ENCODE measurements at regions not wholly inside any gene's neighbourhood (a gene's known extent, or its start where the extent isn't known, plus 50 kb on each side); places are given as distances from the start of the nearest gene placed in this dataset.

DNA sequence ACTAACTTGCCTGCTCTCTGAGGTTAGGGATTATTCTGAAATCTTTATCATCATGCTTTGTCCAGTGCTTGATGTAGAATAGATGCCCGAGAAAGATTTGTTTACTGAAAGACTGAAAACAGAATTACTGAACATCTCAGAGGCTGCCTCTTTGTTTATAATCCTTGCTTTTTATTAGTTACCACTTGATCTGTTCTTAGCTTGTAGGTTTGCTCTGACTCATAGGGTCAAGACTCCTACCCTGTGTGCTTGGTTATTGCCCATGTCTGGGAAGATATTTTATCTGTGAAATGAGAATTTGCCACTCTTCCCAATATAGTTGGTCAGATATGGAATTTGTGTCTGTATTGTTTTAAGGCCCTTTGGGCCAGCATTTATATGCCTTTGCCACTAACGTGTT lies 675.3 kb downstream of the DIAPH3 start (continued):
- TF ChIP-seq, protein P1, sequence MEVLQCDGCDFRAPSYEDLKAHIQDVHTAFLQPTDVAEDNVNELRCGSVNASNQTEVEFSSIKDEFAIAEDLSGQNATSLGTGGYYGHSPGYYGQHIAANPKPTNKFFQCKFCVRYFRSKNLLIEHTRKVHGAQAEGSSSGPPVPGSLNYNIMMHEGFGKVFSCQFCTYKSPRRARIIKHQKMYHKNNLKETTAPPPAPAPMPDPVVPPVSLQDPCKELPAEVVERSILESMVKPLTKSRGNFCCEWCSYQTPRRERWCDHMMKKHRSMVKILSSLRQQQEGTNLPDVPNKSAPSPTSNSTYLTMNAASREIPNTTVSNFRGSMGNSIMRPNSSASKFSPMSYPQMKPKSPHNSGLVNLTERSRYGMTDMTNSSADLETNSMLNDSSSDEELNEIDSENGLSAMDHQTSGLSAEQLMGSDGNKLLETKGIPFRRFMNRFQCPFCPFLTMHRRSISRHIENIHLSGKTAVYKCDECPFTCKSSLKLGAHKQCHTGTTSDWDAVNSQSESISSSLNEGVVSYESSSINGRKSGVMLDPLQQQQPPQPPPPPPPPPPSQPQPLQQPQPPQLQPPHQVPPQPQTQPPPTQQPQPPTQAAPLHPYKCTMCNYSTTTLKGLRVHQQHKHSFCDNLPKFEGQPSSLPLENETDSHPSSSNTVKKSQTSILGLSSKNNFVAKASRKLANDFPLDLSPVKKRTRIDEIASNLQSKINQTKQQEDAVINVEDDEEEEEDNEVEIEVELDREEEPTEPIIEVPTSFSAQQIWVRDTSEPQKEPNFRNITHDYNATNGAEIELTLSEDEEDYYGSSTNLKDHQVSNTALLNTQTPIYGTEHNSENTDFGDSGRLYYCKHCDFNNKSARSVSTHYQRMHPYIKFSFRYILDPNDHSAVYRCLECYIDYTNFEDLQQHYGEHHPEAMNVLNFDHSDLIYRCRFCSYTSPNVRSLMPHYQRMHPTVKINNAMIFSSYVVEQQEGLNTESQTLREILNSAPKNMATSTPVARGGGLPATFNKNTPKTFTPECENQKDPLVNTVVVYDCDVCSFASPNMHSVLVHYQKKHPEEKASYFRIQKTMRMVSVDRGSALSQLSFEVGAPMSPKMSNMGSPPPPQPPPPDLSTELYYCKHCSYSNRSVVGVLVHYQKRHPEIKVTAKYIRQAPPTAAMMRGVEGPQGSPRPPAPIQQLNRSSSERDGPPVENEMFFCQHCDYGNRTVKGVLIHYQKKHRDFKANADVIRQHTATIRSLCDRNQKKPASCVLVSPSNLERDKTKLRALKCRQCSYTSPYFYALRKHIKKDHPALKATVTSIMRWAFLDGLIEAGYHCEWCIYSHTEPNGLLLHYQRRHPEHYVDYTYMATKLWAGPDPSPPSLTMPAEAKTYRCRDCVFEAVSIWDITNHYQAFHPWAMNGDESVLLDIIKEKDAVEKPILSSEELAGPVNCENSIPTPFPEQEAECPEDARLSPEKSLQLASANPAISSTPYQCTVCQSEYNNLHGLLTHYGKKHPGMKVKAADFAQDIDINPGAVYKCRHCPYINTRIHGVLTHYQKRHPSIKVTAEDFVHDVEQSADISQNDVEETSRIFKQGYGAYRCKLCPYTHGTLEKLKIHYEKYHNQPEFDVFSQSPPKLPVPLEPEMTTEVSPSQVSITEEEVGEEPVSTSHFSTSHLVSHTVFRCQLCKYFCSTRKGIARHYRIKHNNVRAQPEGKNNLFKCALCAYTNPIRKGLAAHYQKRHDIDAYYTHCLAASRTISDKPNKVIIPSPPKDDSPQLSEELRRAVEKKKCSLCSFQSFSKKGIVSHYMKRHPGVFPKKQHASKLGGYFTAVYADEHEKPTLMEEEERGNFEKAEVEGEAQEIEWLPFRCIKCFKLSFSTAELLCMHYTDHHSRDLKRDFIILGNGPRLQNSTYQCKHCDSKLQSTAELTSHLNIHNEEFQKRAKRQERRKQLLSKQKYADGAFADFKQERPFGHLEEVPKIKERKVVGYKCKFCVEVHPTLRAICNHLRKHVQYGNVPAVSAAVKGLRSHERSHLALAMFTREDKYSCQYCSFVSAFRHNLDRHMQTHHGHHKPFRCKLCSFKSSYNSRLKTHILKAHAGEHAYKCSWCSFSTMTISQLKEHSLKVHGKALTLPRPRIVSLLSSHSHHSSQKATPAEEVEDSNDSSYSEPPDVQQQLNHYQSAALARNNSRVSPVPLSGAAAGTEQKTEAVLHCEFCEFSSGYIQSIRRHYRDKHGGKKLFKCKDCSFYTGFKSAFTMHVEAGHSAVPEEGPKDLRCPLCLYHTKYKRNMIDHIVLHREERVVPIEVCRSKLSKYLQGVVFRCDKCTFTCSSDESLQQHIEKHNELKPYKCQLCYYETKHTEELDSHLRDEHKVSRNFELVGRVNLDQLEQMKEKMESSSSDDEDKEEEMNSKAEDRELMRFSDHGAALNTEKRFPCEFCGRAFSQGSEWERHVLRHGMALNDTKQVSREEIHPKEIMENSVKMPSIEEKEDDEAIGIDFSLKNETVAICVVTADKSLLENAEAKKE (CRISPR knock-in tag; IDR thresholded peaks at IDR 0.05), result no peak
- no peak for TF ChIP-seq ZNF114 (CRISPR knock-in tag; IDR thresholded peaks at IDR 0.05)
- no peak for TF ChIP-seq NANOG (IDR thresholded peaks at IDR 0.05; ENCODE audit: borderline replicate concordance)
- no peak for TF ChIP-seq ZNF331 (CRISPR knock-in tag; IDR thresholded peaks at IDR 0.05; ENCODE audit: low read depth)
- TF ChIP-seq, protein P2, sequence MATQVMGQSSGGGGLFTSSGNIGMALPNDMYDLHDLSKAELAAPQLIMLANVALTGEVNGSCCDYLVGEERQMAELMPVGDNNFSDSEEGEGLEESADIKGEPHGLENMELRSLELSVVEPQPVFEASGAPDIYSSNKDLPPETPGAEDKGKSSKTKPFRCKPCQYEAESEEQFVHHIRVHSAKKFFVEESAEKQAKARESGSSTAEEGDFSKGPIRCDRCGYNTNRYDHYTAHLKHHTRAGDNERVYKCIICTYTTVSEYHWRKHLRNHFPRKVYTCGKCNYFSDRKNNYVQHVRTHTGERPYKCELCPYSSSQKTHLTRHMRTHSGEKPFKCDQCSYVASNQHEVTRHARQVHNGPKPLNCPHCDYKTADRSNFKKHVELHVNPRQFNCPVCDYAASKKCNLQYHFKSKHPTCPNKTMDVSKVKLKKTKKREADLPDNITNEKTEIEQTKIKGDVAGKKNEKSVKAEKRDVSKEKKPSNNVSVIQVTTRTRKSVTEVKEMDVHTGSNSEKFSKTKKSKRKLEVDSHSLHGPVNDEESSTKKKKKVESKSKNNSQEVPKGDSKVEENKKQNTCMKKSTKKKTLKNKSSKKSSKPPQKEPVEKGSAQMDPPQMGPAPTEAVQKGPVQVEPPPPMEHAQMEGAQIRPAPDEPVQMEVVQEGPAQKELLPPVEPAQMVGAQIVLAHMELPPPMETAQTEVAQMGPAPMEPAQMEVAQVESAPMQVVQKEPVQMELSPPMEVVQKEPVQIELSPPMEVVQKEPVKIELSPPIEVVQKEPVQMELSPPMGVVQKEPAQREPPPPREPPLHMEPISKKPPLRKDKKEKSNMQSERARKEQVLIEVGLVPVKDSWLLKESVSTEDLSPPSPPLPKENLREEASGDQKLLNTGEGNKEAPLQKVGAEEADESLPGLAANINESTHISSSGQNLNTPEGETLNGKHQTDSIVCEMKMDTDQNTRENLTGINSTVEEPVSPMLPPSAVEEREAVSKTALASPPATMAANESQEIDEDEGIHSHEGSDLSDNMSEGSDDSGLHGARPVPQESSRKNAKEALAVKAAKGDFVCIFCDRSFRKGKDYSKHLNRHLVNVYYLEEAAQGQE (IDR thresholded peaks at IDR 0.05; ENCODE audit: unreplicated experiment), result no peak

DNA sequence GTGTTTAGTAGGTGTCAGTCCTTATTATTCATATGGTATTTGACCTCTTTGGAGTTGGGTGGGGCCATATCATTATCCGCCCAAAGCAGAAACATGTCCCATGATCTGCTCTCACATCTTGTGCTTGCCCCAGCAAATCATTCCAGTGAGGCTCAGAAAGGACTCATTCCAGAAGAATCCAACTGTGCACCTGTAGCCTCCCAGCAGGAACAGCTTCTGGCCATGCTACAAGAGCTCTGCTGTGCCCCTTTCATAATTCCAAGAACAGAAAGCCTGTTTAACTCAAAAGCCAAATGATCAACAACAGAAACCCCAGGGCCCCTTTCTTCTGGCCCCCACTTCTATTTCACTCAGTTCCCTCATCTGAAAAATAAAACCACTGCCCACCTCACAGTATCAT lies 673.1 kb downstream of the DIAPH3 start:
- Mint-ChIP-seq H3K36me3 (ENCODE audit: low read depth) (peaks cover 8% of the 10 kb centered on the region), H3K27me3 (ENCODE audit: insufficient read depth, low read depth, poor library complexity) (no peaks in the 10 kb centered on the region), H3K9me3 (peaks cover 4% of the 10 kb centered on the region; the same call in 1 of the 3 replicates), H3K27ac (no peak overlapping the region), H3K4me1 (peaks cover 24% of the 10 kb centered on the region), H3K4me3 (no peak overlapping the region)
- Histone ChIP-seq H3K4me3 (no peak overlapping the region), H3K27me3 (ENCODE audit: insufficient read depth) (no peaks in the 10 kb centered on the region), H3K79me2 (replicated peaks; ENCODE audit: insufficient read depth) (no peaks in the 10 kb centered on the region), H3K4me1 (ENCODE audit: insufficient read depth) (peaks cover 7% of the 10 kb centered on the region; the same call in 1 of the 2 replicates), H3F3A (replicated peaks; ENCODE audit: low read depth) (no peaks in the 10 kb centered on the region), H3K27ac (ENCODE audit: low read depth) (no peak overlapping the region), H3K36me3 (ENCODE audit: insufficient read depth) (no peaks in the 10 kb centered on the region), H4K20me1 (replicated peaks; ENCODE audit: insufficient read depth) (no peaks in the 10 kb centered on the region), H2AFZ (no peak overlapping the region), H3K4me2 (no peak overlapping the region), H3K9me2 (ENCODE audit: insufficient read depth) (peaks cover 11% of the 10 kb centered on the region; the same call in 1 of the 2 replicates)
- no peak for DNase-seq (ENCODE audit: low spot score)
- ATAC-seq, result no peak
- TF ChIP-seq NANOG (IDR thresholded peaks at IDR 0.05; ENCODE audit: borderline replicate concordance), result no peak
- TF ChIP-seq, protein P3, sequence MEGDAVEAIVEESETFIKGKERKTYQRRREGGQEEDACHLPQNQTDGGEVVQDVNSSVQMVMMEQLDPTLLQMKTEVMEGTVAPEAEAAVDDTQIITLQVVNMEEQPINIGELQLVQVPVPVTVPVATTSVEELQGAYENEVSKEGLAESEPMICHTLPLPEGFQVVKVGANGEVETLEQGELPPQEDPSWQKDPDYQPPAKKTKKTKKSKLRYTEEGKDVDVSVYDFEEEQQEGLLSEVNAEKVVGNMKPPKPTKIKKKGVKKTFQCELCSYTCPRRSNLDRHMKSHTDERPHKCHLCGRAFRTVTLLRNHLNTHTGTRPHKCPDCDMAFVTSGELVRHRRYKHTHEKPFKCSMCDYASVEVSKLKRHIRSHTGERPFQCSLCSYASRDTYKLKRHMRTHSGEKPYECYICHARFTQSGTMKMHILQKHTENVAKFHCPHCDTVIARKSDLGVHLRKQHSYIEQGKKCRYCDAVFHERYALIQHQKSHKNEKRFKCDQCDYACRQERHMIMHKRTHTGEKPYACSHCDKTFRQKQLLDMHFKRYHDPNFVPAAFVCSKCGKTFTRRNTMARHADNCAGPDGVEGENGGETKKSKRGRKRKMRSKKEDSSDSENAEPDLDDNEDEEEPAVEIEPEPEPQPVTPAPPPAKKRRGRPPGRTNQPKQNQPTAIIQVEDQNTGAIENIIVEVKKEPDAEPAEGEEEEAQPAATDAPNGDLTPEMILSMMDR (conservative IDR thresholded peaks at IDR 0.05; ENCODE audit: low read depth in 2 of 2), result no peak
- TF ChIP-seq, protein P2 (IDR thresholded peaks at IDR 0.05; ENCODE audit: unreplicated experiment), result no peak

Measured in GM23338 (cell line).